HCT116 (cell line): ENCODE measurements at regions not wholly inside any gene's neighbourhood (a gene's known extent, or its start where the extent isn't known, plus 50 kb on each side); places are given as distances from the start of the nearest gene placed in this dataset.

Source experiments
- ATAC-seq: fragments of 200-7000 bp; cut with Tn5 transposase; 2 replicates; pipeline ENCODE4 v1.9.1; 2020; ENCODE audit warnings: mild to moderate bottlenecking, moderate library complexity
- BruUV-seq: library from RNA; stranded (reverse); fragments of 400-500 nt; replicated peaks from 2 replicates; lab custom pipeline; 2021; lab: Mats Ljungman, UMichigan
- CTCF ChIA-PET: fragments of 300-600 bp; sonication (Branson Sonifier 250); formaldehyde crosslinking; loops from one replicate; lab custom pipeline; 2021; ENCODE audit warnings: antibody characterized with exemption; lab: Charles Lee
- POLR2A ChIA-PET: fragments of 300-600, 350-600 bp; sonication (Branson Sonifier 250); formaldehyde crosslinking; loops from one replicate; lab custom pipeline; 2021; ENCODE audit warnings: antibody characterized with exemption; lab: Charles Lee
- RAD21 ChIA-PET, 2 experiments: fragments of 300-600 bp; sonication (Branson Sonifier 250); formaldehyde crosslinking; loops; one replicate each; lab custom pipeline; 2023; ENCODE audit warnings: low total read pairs in 2 of 2; ENCODE audit not compliant: uncharacterized antibody in 2 of 2, unreplicated experiment in 2 of 2, low non-redundant PET in 1 of 2; lab: Charles Lee
- DNase-seq: peaks from one replicate; pipeline ENCODE4 v3.0.0-alpha.2; 2010; ENCODE audit warnings: low read depth, low spot score
- H2AFZ ChIP-seq: fragments of 200-600 bp; shearing (Covaris generic), sonication (generic); 2 replicates; pipeline ENCODE4 v1.6.1; 2017; ENCODE audit warnings: low read depth, mixed run types, mixed read lengths, antibody characterized with exemption, low read length; ENCODE audit not compliant: poor library complexity, severe bottlenecking
- H3K27ac ChIP-seq: 2 replicates; pipeline ENCODE4 v1.5.1; 2012; ENCODE audit warnings: low read depth, low read length
- H3K27me3 ChIP-seq: fragments of 200-600 bp; sonication (generic); 2 replicates; pipeline ENCODE4 v1.6.1; 2016; ENCODE audit warnings: mixed run types, low read length, mixed read lengths; ENCODE audit not compliant: insufficient read depth
- H3K36me3 ChIP-seq, 2 experiments: fragments of 200-500 bp in 1 of 2; fragments of 200-600 bp in 1 of 2; sonication (Bioruptor generic) in 1 of 2; sonication (generic) in 1 of 2; 2 replicates each; pipeline versions ENCODE4 v1.5.1 to v1.6.1; 2014 to 2016; ENCODE audit warnings: low read length in 2 of 2, inconsistent platforms in 1 of 2, mixed read lengths in 1 of 2, mixed run types in 1 of 2; ENCODE audit not compliant: insufficient read depth in 2 of 2, control insufficient read depth in 1 of 2
- H3K4me1 ChIP-seq, 2 experiments: fragments of 200-600 bp in 1 of 2; sonication (generic) in 1 of 2; 2 replicates each; pipeline versions ENCODE4 v1.5.1 to v1.6.1; 2012 to 2017; ENCODE audit warnings: low read length in 2 of 2, inconsistent platforms in 1 of 2, mild to moderate bottlenecking in 1 of 2, mixed read lengths in 1 of 2, mixed run types in 1 of 2, moderate library complexity in 1 of 2; ENCODE audit not compliant: insufficient read depth in 2 of 2, control insufficient read depth in 1 of 2
- H3K4me2 ChIP-seq: fragments of 200-600 bp; sonication (generic); 2 replicates; pipeline ENCODE4 v1.6.1; 2017; ENCODE audit warnings: mixed run types, low read length, mixed read lengths
- H3K4me3 ChIP-seq, 2 experiments: fragments of 200-600 bp in 1 of 2; sonication (generic) in 1 of 2; replicated peaks in 1 of 2; 2 replicates each; pipeline ENCODE4 v1.5.1; 2011 to 2016; ENCODE audit warnings: low read length in 2 of 2, control low read depth in 1 of 2, low read depth in 1 of 2, mild to moderate bottlenecking in 1 of 2, mixed read lengths in 1 of 2, mixed run types in 1 of 2
- H3K79me2 ChIP-seq: fragments of 200-600 bp; sonication (generic); 2 replicates; pipeline ENCODE4 v1.6.1; 2017; ENCODE audit warnings: mild to moderate bottlenecking, mixed run types, low read length, moderate library complexity, mixed read lengths; ENCODE audit not compliant: insufficient read depth
- H3K9ac ChIP-seq: fragments of 200-600 bp; sonication (generic); 2 replicates; pipeline ENCODE4 v1.6.1; 2016; ENCODE audit warnings: low read length, mixed read lengths
- H3K9me2 ChIP-seq: fragments of 200-600 bp; sonication (generic), shearing (Covaris generic); 2 replicates; pipeline ENCODE4 v1.6.1; 2017; ENCODE audit warnings: mixed run types, mild to moderate bottlenecking, moderate library complexity; ENCODE audit not compliant: insufficient read depth
- H3K9me3 ChIP-seq, 2 experiments: fragments of 200-500 bp in 1 of 2; fragments of 200-600 bp in 1 of 2; sonication (Bioruptor generic) in 1 of 2; sonication (generic) in 1 of 2; 2 replicates each; pipeline ENCODE4 v1.6.1; 2014 to 2017; ENCODE audit warnings: low read length in 2 of 2, mixed read lengths in 2 of 2, inconsistent platforms in 1 of 2, low read depth in 1 of 2, mild to moderate bottlenecking in 1 of 2, mixed run types in 1 of 2, moderate library complexity in 1 of 2; ENCODE audit not compliant: control insufficient read depth in 1 of 2, insufficient read depth in 1 of 2
- H4K20me1 ChIP-seq: fragments of 200-600 bp; sonication (generic), shearing (Covaris generic); 2 replicates; pipeline ENCODE4 v1.6.1; 2017; ENCODE audit warnings: mixed run types, mild to moderate bottlenecking, moderate library complexity; ENCODE audit not compliant: insufficient read depth
- EZH2 ChIP-seq: fragments of 200-600 bp; sonication (generic); IDR thresholded peaks from 2 replicates; pipeline ENCODE4 v1.6.1; 2017; ENCODE audit warnings: antibody characterized with exemption, mixed run types
- FOSL1 ChIP-seq: IDR thresholded peaks from 2 replicates; pipeline ENCODE4 v1.6.1; 2012; ENCODE audit warnings: low read depth
- POLR2A ChIP-seq: IDR thresholded peaks from 2 replicates; pipeline ENCODE4 v1.7.0; 2011; ENCODE audit warnings: borderline replicate concordance; ENCODE audit not compliant: insufficient read depth, insufficient read length; ENCODE audit errors: extremely low read depth
- SIN3A ChIP-seq: IDR thresholded peaks from 2 replicates; pipeline ENCODE4 v1.6.1; 2012; ENCODE audit warnings: low read depth
- ZFX ChIP-seq: fragments of 450-650 bp; IDR thresholded peaks from 2 replicates; pipeline ENCODE4 v1.6.1; 2017
- intact Hi-C: fragments of 100-400 bp; cut with micrococcal nuclease; formaldehyde crosslinking; loops from 2 replicates; pipeline ENCODE4 v1.10.0; 2022
- TF ChIP-seq, protein P1 (sequence below): IDR thresholded peaks from 2 replicates; pipeline ENCODE4 v1.6.1; 2012
- TF ChIP-seq, protein P2 (sequence below): IDR thresholded peaks from 2 replicates; pipeline ENCODE4 v1.6.1; 2011; ENCODE audit warnings: mild to moderate bottlenecking, low read length, moderate library complexity; ENCODE audit not compliant: insufficient replicate concordance; ENCODE audit errors: extremely low read depth

GRCh38 chr4:91758487-91758886, 545.3 kb upstream of the GRID2 start (continued):
- TF ChIP-seq, protein P1, sequence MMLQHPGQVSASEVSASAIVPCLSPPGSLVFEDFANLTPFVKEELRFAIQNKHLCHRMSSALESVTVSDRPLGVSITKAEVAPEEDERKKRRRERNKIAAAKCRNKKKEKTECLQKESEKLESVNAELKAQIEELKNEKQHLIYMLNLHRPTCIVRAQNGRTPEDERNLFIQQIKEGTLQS = no peak
- TF ChIP-seq FOSL1 = peak; percentile 82
- TF ChIP-seq, protein P2, sequence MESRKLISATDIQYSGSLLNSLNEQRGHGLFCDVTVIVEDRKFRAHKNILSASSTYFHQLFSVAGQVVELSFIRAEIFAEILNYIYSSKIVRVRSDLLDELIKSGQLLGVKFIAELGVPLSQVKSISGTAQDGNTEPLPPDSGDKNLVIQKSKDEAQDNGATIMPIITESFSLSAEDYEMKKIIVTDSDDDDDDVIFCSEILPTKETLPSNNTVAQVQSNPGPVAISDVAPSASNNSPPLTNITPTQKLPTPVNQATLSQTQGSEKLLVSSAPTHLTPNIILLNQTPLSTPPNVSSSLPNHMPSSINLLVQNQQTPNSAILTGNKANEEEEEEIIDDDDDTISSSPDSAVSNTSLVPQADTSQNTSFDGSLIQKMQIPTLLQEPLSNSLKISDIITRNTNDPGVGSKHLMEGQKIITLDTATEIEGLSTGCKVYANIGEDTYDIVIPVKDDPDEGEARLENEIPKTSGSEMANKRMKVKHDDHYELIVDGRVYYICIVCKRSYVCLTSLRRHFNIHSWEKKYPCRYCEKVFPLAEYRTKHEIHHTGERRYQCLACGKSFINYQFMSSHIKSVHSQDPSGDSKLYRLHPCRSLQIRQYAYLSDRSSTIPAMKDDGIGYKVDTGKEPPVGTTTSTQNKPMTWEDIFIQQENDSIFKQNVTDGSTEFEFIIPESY = no peak
- no peak for TF ChIP-seq SIN3A
- no peak for TF ChIP-seq ZFX
- no peak for TF ChIP-seq POLR2A
- no peak for TF ChIP-seq EZH2

DNA sequence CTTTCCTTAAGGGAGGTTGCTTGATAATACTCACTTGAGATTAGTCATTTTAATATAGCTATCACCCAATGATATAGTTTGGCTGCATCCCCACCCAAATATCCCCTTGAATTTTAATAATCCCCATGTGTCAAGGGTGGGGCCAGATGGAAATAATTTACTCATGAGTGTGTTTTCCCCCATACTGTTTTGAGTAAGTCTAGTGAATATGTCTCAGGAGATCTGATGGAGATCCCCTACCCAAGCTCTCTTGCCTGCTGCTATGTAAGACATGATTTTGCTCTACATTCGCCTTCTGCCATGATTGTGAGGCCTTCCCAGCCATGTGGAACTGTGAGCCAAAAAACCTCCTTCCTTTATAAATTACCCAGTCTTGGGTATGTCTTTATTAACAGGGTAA, 539.7 kb upstream of the GRID2 start:
- Histone ChIP-seq H3K4me3 (no peak overlapping the region), H4K20me1 (no peaks in the 10 kb centered on the region), H3K27ac (no peak overlapping the region), H3K27me3 (no peaks in the 10 kb centered on the region), H3K9me3 (no peaks in the 10 kb centered on the region), H3K4me1 (peaks cover 0 to 4% of the 10 kb centered on the region in 2 experiments; a peak in 2 of 4 replicates), H3K36me3 (no peaks in the 10 kb centered on the region)
- intact Hi-C loops = no loop called here
- DNase-seq (no peak), ATAC-seq (no peak)
- CTCF ChIA-PET = no interaction called here
- RAD21 ChIA-PET = no interaction called here
- TF ChIP-seq SIN3A = no peak
- TF ChIP-seq, all 23 proteins: peak for 0
- no TSS peak for BruUV-seq
- Histone ChIP-seq H3K79me2 (no peaks in the 10 kb centered on the region), H2AFZ (peak overlapping the region; percentile 1), H3K4me2 (no peak overlapping the region), H3K9me2 (peaks cover 3% of the 10 kb centered on the region; the same call in 1 of the 2 replicates), H3K9ac (no peak overlapping the region)
- POLR2A ChIA-PET = no interaction called here
